Globus pallidus (tissue), 1 donor: ENCODE measurements at regions not wholly inside any gene's neighbourhood (a gene's known extent, or its start where the extent isn't known, plus 50 kb on each side); places are given as distances from the start of the nearest gene placed in this dataset.
"Not testable (repeated sequence)": the region's sequence is repeated elsewhere in the genome, so short reads cannot be mapped to it uniquely, and the experiment has no call there.

Experiments used
- DNase-seq: peaks from one replicate; pipeline ENCODE4 v3.0.0-alpha.2; 2015; ENCODE audit warnings: low spot score

- no peak for DNase-seq
Measured at GRCh38 chr22:33139937-33140336, 81.8 kb upstream of the SYN3 start.

- not testable (repeated sequence) for DNase-seq
Measured at GRCh38 chr22:33138333-33138732, 80.2 kb upstream of the SYN3 start.

GRCh38 chr22:33130473-33130872 lies 72.3 kb upstream of the SYN3 start:
- DNase-seq: no peak

- DNase-seq: no peak
Measured at GRCh38 chr22:33129621-33130020, 71.4 kb upstream of the SYN3 start.

GRCh38 chr22:33126881-33127280 lies 68.7 kb upstream of the SYN3 start:
- peak; percentile 4 for DNase-seq

- no peak for DNase-seq
Measured at GRCh38 chr22:33124471-33124870, 66.3 kb upstream of the SYN3 start.

GRCh38 chr22:33122439-33122838 lies 64.3 kb upstream of the SYN3 start:
- peak; percentile 8 for DNase-seq

- DNase-seq: no peak
Measured at GRCh38 chr22:33119044-33119443, 60.9 kb upstream of the SYN3 start.

GRCh38 chr22:33117821-33118220 lies 59.6 kb upstream of the SYN3 start:
- DNase-seq: no peak

GRCh38 chr22:33116841-33117547 lies 58.8 kb upstream of the SYN3 start:
- DNase-seq: no peak

- DNase-seq: no peak
Measured at GRCh38 chr22:33114565-33114964, 56.4 kb upstream of the SYN3 start.

GRCh38 chr22:33112580-33112979 lies 54.4 kb upstream of the SYN3 start:
- DNase-seq: no peak

- no peak for DNase-seq
Measured at GRCh38 chr22:33111491-33111890, 53.3 kb upstream of the SYN3 start.

- DNase-seq: no peak
Measured at GRCh38 chr22:33110562-33111163, 52.5 kb upstream of the SYN3 start.

GRCh38 chr22:33109514-33110430 lies 51.6 kb upstream of the SYN3 start:
- DNase-seq: no peak

GRCh38 chr22:33108037-33108436 lies 49.9 kb upstream of the SYN3 start:
- DNase-seq: no peak
